ENCODE measurements at regions not wholly inside any gene's neighbourhood (a gene's known extent, or its start where the extent isn't known, plus 50 kb on each side); places are given as distances from the start of the nearest gene placed in this dataset.
"Not testable (repeated sequence)": the region's sequence is repeated elsewhere in the genome, so short reads cannot be mapped to it uniquely, and the experiment has no call there.

DNA sequence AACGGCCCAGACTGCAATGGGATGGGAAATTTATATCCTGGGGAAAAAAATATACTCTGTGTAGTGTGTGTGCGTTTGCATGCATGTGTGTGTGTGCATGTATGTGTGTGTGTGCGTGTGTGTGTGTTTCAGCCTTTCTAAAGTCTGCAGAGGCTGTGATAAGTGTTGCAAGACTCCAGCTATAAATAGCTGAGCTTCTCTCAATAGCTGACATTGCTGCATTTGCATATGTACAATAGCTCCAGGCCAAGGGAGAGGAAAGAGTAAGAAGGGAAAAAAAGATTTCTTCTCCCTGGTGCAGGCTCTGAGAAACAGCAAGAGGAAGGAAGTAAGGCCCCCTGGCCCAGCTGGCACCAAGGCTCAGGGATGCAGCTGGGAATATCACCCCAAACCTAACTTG is 483.0 kb downstream of the MN1 start:
- H3K4me3 ChIP-seq (ENCODE audit: low read length in 2 of 2): no peak overlapping the region
- no peaks in the 10 kb centered on the region for H3K4me1 ChIP-seq (ENCODE audit: control insufficient read depth in 2 of 2, insufficient read depth in 2 of 2, low read length in 2 of 2)
- H3K9me3 ChIP-seq (ENCODE audit: control insufficient read depth in 2 of 2, insufficient read depth in 1 of 2, low read length in 1 of 2): no peaks in the 10 kb centered on the region
- DNase-seq (ENCODE audit: low read depth in 6 of 9, low spot score in 9 of 9): no peak
- peaks cover 0 to 2% of the 10 kb centered on the region in 2 donors for H3K27me3 ChIP-seq (ENCODE audit: control insufficient read depth in 2 of 2, insufficient read depth in 1 of 2, low read length in 1 of 2)
- 13% methylated on average over 3 of the region's 3 CpGs for WGBS
- H3K36me3 ChIP-seq (ENCODE audit: control insufficient read depth in 2 of 2, insufficient read depth in 2 of 2, low read length in 1 of 2): no peaks in the 10 kb centered on the region
- H3K27ac ChIP-seq (ENCODE audit: low read depth in 1 of 2, low read length in 1 of 2): no peak overlapping the region

DNA sequence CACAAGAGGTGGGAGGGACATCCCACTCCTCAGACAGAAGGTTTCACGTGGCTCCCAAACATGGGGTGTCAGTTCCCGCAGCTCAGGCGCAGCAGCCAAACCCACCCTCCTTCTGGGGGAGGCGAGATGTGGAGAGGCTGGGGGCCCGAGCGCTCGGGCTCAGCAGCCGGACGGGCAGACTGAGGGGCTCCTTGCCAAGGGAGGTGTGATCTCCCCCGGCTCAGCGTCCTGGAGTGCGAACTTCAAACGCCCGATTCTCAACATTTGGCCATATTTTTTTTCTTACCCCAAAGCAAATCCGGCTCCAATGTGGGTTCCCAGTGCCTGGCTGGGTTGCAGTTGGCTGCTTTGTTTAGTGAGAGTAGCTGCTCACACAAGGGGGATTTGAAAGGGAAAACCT is 477.9 kb downstream of the MN1 start:
- peaks cover 0 to 1% of the 10 kb centered on the region in 2 donors for H3K9me3 ChIP-seq (ENCODE audit: control insufficient read depth in 2 of 2, insufficient read depth in 1 of 2, low read length in 1 of 2)
- peaks cover 0 to 5% of the 10 kb centered on the region in 2 donors for H3K27me3 ChIP-seq (ENCODE audit: control insufficient read depth in 2 of 2, insufficient read depth in 1 of 2, low read length in 1 of 2)
- DNase-seq (ENCODE audit: low read depth in 6 of 9, low spot score in 9 of 9): no peak
- WGBS: 42% methylated on average over 15 of the region's 15 CpGs
- H3K36me3 ChIP-seq (ENCODE audit: control insufficient read depth in 2 of 2, insufficient read depth in 2 of 2, low read length in 1 of 2): no peaks in the 10 kb centered on the region
- H3K4me3 ChIP-seq (ENCODE audit: low read length in 2 of 2): no peak overlapping the region
- H3K4me1 ChIP-seq (ENCODE audit: control insufficient read depth in 2 of 2, insufficient read depth in 2 of 2, low read length in 2 of 2): no peaks in the 10 kb centered on the region
- no peak overlapping the region for H3K27ac ChIP-seq (ENCODE audit: low read depth in 1 of 2, low read length in 1 of 2)

DNA sequence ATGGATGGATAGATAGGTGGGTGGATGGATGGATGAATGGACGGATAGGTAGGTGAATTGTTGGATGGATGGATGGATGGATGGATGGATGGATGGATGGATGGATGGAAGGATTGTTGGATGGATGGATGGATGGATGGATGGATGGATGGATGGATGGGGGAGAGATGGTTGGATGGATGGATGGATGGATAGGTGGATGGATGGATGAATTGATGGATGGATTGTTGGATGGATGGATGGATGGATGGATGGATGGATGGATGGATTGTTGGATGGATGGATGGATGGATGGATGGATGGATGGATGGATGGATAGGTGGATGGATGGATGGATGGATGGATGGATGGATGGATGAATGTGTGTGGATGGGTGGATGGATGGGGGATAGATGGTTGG is 476.6 kb downstream of the MN1 start:
- 96% methylated on average over 1 of the region's 1 CpG for WGBS
- not testable (repeated sequence) for H3K4me1 ChIP-seq (ENCODE audit: control insufficient read depth in 2 of 2, insufficient read depth in 2 of 2, low read length in 2 of 2)

DNA sequence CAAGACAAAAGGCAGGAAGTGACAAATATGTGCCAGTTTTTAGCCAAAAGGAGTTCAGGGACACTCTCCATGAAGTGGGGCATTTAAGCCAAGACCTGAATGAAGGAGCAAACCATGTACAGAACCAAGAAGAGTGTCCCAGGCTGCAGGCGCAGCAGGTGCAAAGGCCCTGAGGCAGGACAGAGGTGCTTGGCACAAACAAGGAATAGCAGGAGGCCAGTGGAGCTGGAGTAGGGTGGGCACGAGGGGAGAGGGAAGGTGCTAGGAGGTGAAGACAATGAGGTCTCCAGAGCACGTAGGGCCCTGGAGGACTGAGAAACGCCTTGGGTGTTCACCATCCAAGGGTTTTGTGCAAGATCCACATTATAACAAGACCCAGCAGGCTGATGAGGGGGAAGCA is 474.1 kb downstream of the MN1 start:
- H3K27me3 ChIP-seq (ENCODE audit: control insufficient read depth in 2 of 2, insufficient read depth in 1 of 2, low read length in 1 of 2): peaks cover 0 to 13% of the 10 kb centered on the region in 2 donors
- WGBS: 93% methylated on average over 4 of the region's 4 CpGs
- no peak overlapping the region for H3K27ac ChIP-seq (ENCODE audit: low read depth in 1 of 2, low read length in 1 of 2)
- no peak overlapping the region for H3K4me3 ChIP-seq (ENCODE audit: low read length in 2 of 2)
- no peaks in the 10 kb centered on the region for H3K36me3 ChIP-seq (ENCODE audit: control insufficient read depth in 2 of 2, insufficient read depth in 2 of 2, low read length in 1 of 2)
- peaks cover 0 to 1% of the 10 kb centered on the region in 2 donors for H3K9me3 ChIP-seq (ENCODE audit: control insufficient read depth in 2 of 2, insufficient read depth in 1 of 2, low read length in 1 of 2)
- DNase-seq (ENCODE audit: low read depth in 6 of 9, low spot score in 9 of 9): no peak
- no peaks in the 10 kb centered on the region for H3K4me1 ChIP-seq (ENCODE audit: control insufficient read depth in 2 of 2, insufficient read depth in 2 of 2, low read length in 2 of 2)

More for the DNA sequence above, 476.6 kb downstream of the MN1 start:
- not testable (repeated sequence) for H3K36me3 ChIP-seq (ENCODE audit: control insufficient read depth in 2 of 2, insufficient read depth in 2 of 2, low read length in 1 of 2); H3K27me3 ChIP-seq (ENCODE audit: control insufficient read depth in 2 of 2, insufficient read depth in 1 of 2, low read length in 1 of 2); H3K4me3 ChIP-seq (ENCODE audit: low read length in 2 of 2); H3K9me3 ChIP-seq (ENCODE audit: control insufficient read depth in 2 of 2, insufficient read depth in 1 of 2, low read length in 1 of 2); DNase-seq (ENCODE audit: low read depth in 6 of 9, low spot score in 9 of 9); H3K27ac ChIP-seq (ENCODE audit: low read depth in 1 of 2, low read length in 1 of 2)

DNA sequence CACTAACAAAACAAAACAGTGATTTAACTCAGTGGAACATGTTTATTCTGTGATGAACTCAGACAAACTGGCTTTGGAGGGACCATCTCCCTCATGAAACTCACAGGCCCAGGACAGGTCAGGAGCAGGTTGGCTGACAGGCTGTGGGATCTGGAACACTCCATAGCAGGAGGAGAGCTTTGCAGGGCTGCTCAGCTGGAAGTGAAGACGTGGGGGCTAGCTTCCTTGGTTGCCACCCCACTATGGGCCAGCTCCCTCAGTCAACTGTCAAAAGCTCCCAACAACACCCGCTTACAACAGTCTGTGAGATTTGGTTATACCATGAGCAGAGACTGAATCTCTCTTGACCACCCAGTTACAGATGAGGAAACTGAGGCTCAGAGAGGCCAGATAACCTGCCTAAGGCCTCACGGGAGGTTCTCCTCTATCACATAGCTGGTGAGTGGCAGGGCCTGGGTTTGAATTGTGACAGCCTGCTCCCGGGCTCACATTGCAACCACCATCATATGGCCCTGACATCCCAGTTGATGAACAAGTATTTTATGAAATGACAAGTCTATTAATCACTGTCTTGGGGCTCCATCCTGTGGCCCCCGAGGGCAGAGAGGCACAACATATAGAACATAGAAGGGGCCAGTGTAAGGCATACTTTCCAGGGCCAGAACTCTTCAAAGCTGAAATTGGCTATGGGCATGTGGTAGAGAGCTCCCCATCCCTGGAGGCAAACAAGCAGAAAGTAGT is 473.4 kb downstream of the MN1 start:
- no peak overlapping the region for H3K27ac ChIP-seq (ENCODE audit: low read depth in 1 of 2, low read length in 1 of 2)
- no peak for DNase-seq (ENCODE audit: low read depth in 6 of 9, low spot score in 9 of 9)
- peaks cover 0 to 1% of the 10 kb centered on the region in 2 donors for H3K9me3 ChIP-seq (ENCODE audit: control insufficient read depth in 2 of 2, insufficient read depth in 1 of 2, low read length in 1 of 2)
- no peaks in the 10 kb centered on the region for H3K4me1 ChIP-seq (ENCODE audit: control insufficient read depth in 2 of 2, insufficient read depth in 2 of 2, low read length in 2 of 2)
- H3K36me3 ChIP-seq (ENCODE audit: control insufficient read depth in 2 of 2, insufficient read depth in 2 of 2, low read length in 1 of 2): no peaks in the 10 kb centered on the region
- peaks cover 0 to 13% of the 10 kb centered on the region in 2 donors for H3K27me3 ChIP-seq (ENCODE audit: control insufficient read depth in 2 of 2, insufficient read depth in 1 of 2, low read length in 1 of 2)
- WGBS: 89% methylated on average over 5 of the region's 5 CpGs
- H3K4me3 ChIP-seq (ENCODE audit: low read length in 2 of 2): no peak overlapping the region

DNA sequence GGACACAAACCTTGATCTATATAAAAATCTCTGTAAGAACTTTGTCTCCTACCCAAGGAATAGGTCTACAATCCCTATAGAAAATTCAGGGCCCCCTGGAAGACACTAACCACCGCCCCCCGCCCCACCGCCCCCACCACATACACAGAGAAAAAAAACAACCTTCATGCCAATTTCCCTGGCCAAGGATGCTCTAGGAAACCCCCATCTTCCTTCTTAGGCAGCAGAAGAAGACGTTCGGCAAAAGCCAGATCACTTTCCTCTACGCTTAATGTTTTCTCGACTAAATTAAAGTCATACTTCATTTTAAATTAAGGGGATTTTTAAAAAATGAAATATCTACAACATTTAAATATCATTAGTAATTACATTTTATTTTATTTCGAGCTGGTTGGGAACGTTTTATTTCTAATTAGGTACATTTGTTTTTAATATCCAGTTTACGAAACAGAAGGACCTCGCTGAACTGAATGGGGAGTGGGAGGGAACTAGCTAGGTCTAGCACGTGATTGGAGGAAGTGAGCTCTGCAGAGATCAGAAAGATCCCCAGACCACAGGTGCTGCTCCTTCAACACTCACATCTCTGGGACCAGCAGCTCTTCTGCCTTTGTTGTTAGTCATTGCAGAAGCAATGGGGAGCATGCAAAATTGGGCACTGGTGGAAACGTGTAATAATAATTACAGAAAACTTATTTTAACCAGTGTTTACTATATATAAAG is 472.3 kb downstream of the MN1 start:
- no peaks in the 10 kb centered on the region for H3K36me3 ChIP-seq (ENCODE audit: control insufficient read depth in 2 of 2, insufficient read depth in 2 of 2, low read length in 1 of 2)
- peaks cover 0 to 8% of the 10 kb centered on the region in 2 donors for H3K27me3 ChIP-seq (ENCODE audit: control insufficient read depth in 2 of 2, insufficient read depth in 1 of 2, low read length in 1 of 2)
- WGBS: 33% methylated on average over 13 of the region's 13 CpGs
- peak in 6 of 9 donors; percentile 6 to 49 (median 14) for DNase-seq (ENCODE audit: low read depth in 6 of 9, low spot score in 9 of 9)
- H3K9me3 ChIP-seq (ENCODE audit: control insufficient read depth in 2 of 2, insufficient read depth in 1 of 2, low read length in 1 of 2): no peaks in the 10 kb centered on the region
- H3K4me1 ChIP-seq (ENCODE audit: control insufficient read depth in 2 of 2, insufficient read depth in 2 of 2, low read length in 2 of 2): no peaks in the 10 kb centered on the region
- H3K27ac ChIP-seq (ENCODE audit: low read depth in 1 of 2, low read length in 1 of 2): no peak overlapping the region
- no peak overlapping the region for H3K4me3 ChIP-seq (ENCODE audit: low read length in 2 of 2)

DNA sequence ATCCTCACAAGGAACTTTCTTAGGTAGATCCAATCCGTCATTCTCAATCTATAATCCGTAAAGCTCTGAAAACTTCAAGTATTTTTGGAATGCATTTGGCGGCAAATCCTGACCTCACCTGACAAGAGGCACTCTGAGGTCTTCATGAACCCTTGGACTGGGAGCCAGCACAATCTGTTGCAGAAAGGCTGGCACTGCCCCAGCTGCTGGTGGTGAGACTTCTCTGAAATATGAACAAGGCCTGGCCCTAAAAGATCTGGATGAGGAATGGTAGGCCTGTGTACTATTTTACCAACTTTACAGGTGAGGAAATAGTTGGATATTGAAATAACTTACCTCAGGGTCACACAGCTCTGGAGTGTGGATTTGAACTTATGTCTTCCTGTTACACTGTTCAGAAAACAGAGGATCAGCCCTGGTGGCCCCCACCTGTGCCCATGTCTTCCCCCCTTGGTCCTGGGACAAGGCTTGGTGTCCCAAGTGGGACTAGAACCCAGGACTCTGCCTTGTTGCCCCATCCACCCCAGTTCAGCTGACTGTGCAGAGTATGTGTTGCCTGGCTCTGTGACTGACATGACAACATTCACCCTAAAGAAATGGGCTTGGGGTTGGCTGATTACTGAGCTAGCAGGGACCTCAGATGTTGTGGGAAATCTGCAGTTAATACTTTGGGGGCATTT is 471.4 kb downstream of the MN1 start:
- DNase-seq (ENCODE audit: low read depth in 6 of 9, low spot score in 9 of 9): no peak
- H3K9me3 ChIP-seq (ENCODE audit: control insufficient read depth in 2 of 2, insufficient read depth in 1 of 2, low read length in 1 of 2): no peaks in the 10 kb centered on the region
- H3K4me3 ChIP-seq (ENCODE audit: low read length in 2 of 2): no peak overlapping the region
- H3K4me1 ChIP-seq (ENCODE audit: control insufficient read depth in 2 of 2, insufficient read depth in 2 of 2, low read length in 2 of 2): no peaks in the 10 kb centered on the region
- 97% methylated on average over 3 of the region's 3 CpGs for WGBS
- no peak overlapping the region for H3K27ac ChIP-seq (ENCODE audit: low read depth in 1 of 2, low read length in 1 of 2)
- H3K36me3 ChIP-seq (ENCODE audit: control insufficient read depth in 2 of 2, insufficient read depth in 2 of 2, low read length in 1 of 2): no peaks in the 10 kb centered on the region
- H3K27me3 ChIP-seq (ENCODE audit: control insufficient read depth in 2 of 2, insufficient read depth in 1 of 2, low read length in 1 of 2): peaks cover 0 to 8% of the 10 kb centered on the region in 2 donors

DNA sequence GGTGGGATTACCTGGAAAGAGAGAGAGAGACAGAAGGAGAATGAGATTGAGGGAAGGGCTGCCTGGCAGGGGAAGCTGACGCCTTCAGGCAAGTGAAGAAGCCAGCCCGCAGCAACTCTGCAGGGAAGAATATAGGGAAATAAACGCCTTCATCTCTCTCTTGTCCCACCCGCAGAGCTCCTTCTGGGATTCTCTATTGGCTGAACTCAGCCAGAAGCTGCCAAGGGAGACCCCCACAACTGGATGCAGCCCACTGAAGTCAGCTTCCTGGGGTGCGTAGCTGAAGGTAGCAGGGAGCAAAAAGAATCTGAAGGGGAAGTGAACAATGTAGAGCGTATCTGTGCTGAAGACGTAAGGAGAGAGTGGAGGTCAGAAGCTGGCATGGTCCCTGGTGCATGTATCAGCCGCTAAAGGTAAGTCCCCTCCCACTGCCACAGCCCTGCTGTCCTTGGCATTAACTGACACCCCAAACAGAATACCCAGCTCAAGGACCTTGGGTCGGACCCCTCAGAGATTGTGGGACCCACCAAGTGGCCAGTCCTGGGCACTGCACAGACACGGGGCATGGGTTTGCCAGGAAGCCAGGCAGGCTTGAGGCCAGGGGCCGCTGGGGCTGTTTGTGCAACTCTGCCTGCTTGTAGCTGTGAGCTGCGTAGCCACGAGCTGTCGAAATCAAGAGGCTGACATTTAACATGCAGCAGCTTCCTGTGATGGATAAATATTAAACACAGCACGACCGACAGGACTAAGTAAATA is 469.9 kb downstream of the MN1 start:
- Histone ChIP-seq H3K27me3 (ENCODE audit: control insufficient read depth in 2 of 2, insufficient read depth in 1 of 2, low read length in 1 of 2) (peaks cover 0 to 8% of the 10 kb centered on the region in 2 donors), H3K27ac (ENCODE audit: low read depth in 1 of 2, low read length in 1 of 2) (no peak overlapping the region), H3K4me3 (ENCODE audit: low read length in 2 of 2) (no peak overlapping the region), H3K4me1 (ENCODE audit: control insufficient read depth in 2 of 2, insufficient read depth in 2 of 2, low read length in 2 of 2) (no peaks in the 10 kb centered on the region), H3K9me3 (ENCODE audit: control insufficient read depth in 2 of 2, insufficient read depth in 1 of 2, low read length in 1 of 2) (no peaks in the 10 kb centered on the region), H3K36me3 (ENCODE audit: control insufficient read depth in 2 of 2, insufficient read depth in 2 of 2, low read length in 1 of 2) (no peaks in the 10 kb centered on the region)
- DNase-seq (ENCODE audit: low read depth in 6 of 9, low spot score in 9 of 9): no peak
- 28% methylated on average over 16 of the region's 16 CpGs for WGBS
